GM23338 (cell line): ENCODE measurements at regions not wholly inside any gene's neighbourhood (a gene's known extent, or its start where the extent isn't known, plus 50 kb on each side); places are given as distances from the start of the nearest gene placed in this dataset.

Source experiments
- CREB1 ChIP-seq: fragments of 250-450 bp; sonication (Bioruptor Pico); IDR thresholded peaks from 2 replicates; pipeline ENCODE4 v1.5.0; 2020; ENCODE audit warnings: low read depth, mild to moderate bottlenecking, moderate library complexity
- CTCF ChIP-seq, 2 experiments: fragments of 200-600 bp in 1 of 2; sonication (generic) in 1 of 2; conservative IDR thresholded peaks; 2 replicates each; pipeline versions ENCODE4 v1.5.1 to v1.6.1; 2016 to 2017; ENCODE audit warnings: antibody characterized with exemption in 2 of 2, low read depth in 2 of 2, mild to moderate bottlenecking in 2 of 2, moderate library complexity in 1 of 2
- EZH2 ChIP-seq: fragments of 200-600 bp; sonication (generic); IDR thresholded peaks from one replicate; pipeline ENCODE4 v1.8.0; 2017; ENCODE audit warnings: antibody characterized with exemption, mild to moderate bottlenecking, low read depth; ENCODE audit not compliant: unreplicated experiment
- EZH2phosphoT487 ChIP-seq: fragments of 200-600 bp; sonication (generic); IDR thresholded peaks from one replicate; pipeline ENCODE4 v1.8.1; 2018; ENCODE audit warnings: antibody characterized with exemption; ENCODE audit not compliant: unreplicated experiment
- JUNB ChIP-seq: IDR thresholded peaks from one replicate; pipeline ENCODE4 v1.6.1; 2016; ENCODE audit warnings: antibody characterized with exemption; ENCODE audit not compliant: unreplicated experiment
- NANOG ChIP-seq: IDR thresholded peaks from 2 replicates; pipeline ENCODE4 v1.6.1; 2016; ENCODE audit warnings: antibody characterized with exemption, borderline replicate concordance
- POLR2AphosphoS5 ChIP-seq: IDR thresholded peaks from 2 replicates; pipeline ENCODE4 v1.6.1; 2016; ENCODE audit warnings: antibody characterized with exemption, low read depth
- REST ChIP-seq: IDR thresholded peaks from one replicate; pipeline ENCODE4 v1.6.1; 2018; ENCODE audit warnings: antibody characterized with exemption; ENCODE audit not compliant: unreplicated experiment
- ZNF331 ChIP-seq: fragments of 250-450 bp; sonication (Bioruptor Pico); IDR thresholded peaks from 2 replicates; pipeline ENCODE4 v1.5.0; 2020; ENCODE audit warnings: low read depth, mild to moderate bottlenecking, moderate library complexity

GRCh38 chr22:26847816-26848215 is 190.4 kb downstream of the MIAT start:
- TF ChIP-seq POLR2AphosphoS5 (no peak), CTCF (conservative IDR thresholded peaks at IDR 0.05; ENCODE audit: low read depth in 2 of 2) (no peak), NANOG (no peak), JUNB (no peak), REST (no peak), CREB1 (no peak), EZH2phosphoT487 (no peak), EZH2 (no peak), ZNF331 (CRISPR knock-in tag) (no peak)
